ENCODE measurements at regions not wholly inside any gene's neighbourhood (a gene's known extent, or its start where the extent isn't known, plus 50 kb on each side); places are given as distances from the start of the nearest gene placed in this dataset.

- H3K4me3 ChIP-seq (ENCODE audit: extremely low read depth in 1 of 4, insufficient read depth in 2 of 4, low read depth in 3 of 4, low read length in 4 of 4) = no peak overlapping the region
These were observed 523.5 kb upstream of the ADGRL4 start for GRCh38 chr1:79530055-79530454.

More at GRCh38 chr1:79530055-79530454, 523.5 kb upstream of the ADGRL4 start:
- Histone ChIP-seq H3K79me2 (ENCODE audit: control insufficient read depth in 1 of 2, insufficient read depth in 2 of 2, low read length in 2 of 2) (no peaks in the 10 kb centered on the region), H3K18ac (ENCODE audit: extremely low read depth, low read length) (no peak overlapping the region), H3K4me1 (replicated peaks in 1 of 4; ENCODE audit: control insufficient read depth in 3 of 4, insufficient read depth in 4 of 4, low read length in 3 of 4) (no peaks in the 10 kb centered on the region), H2AFZ (ENCODE audit: low read length) (no peak overlapping the region), H3K36me3 (ENCODE audit: control insufficient read depth in 2 of 4, insufficient read depth in 4 of 4, low read length in 3 of 4) (no peaks in the 10 kb centered on the region), H3K4ac (replicated peaks; ENCODE audit: insufficient read length, low read depth, low read length) (no peak overlapping the region), H3K9me3 (ENCODE audit: insufficient read depth in 2 of 2, low read depth in 1 of 2, low read length in 1 of 2) (no peaks in the 10 kb centered on the region), H3K23me2 (ENCODE audit: low read depth, low read length) (no peaks in the 10 kb centered on the region), H4K91ac (replicated peaks; ENCODE audit: insufficient read length, low read length) (no peak overlapping the region), H4K20me1 (replicated peaks in 1 of 2; ENCODE audit: control insufficient read depth in 1 of 2, insufficient read depth in 2 of 2, low read length in 2 of 2) (no peaks in the 10 kb centered on the region), H2BK15ac (ENCODE audit: low read length) (no peak overlapping the region), H3K14ac (ENCODE audit: insufficient read length) (no peak overlapping the region), H2BK120ac (replicated peaks; ENCODE audit: low read depth, low read length) (no peak overlapping the region), H2BK20ac (ENCODE audit: low read length) (no peak overlapping the region), H3K27ac (ENCODE audit: low read depth, low read length) (no peak overlapping the region), H2AK5ac (ENCODE audit: low read depth, low read length) (no peak overlapping the region), H3K79me1 (ENCODE audit: low read depth, low read length) (no peaks in the 10 kb centered on the region), H3K23ac (ENCODE audit: insufficient read length) (no peak overlapping the region), H2BK5ac (ENCODE audit: low read depth, low read length) (no peak overlapping the region), H4K8ac (ENCODE audit: extremely low read depth, insufficient read depth, low read length) (no peak overlapping the region), H2BK12ac (ENCODE audit: low read depth, low read length) (no peak overlapping the region), H3K56ac (replicated peaks; ENCODE audit: insufficient read length, low read depth, low read length) (no peak overlapping the region), H3K27me3 (replicated peaks in 1 of 4; ENCODE audit: control insufficient read depth in 3 of 4, extremely low read depth in 1 of 4, insufficient read depth in 3 of 4, low read length in 3 of 4) (no peaks in the 10 kb centered on the region), H4K5ac (ENCODE audit: insufficient read length, low read depth, low read length) (no peak overlapping the region), H3K9ac (replicated peaks in 1 of 4; ENCODE audit: extremely low read depth in 1 of 4, low read depth in 3 of 4, low read length in 3 of 4) (no peak overlapping the region), H3K4me2 (ENCODE audit: insufficient read depth in 1 of 2, low read depth in 2 of 2, low read length in 2 of 2) (no peak overlapping the region)
- FAIRE-seq (no peak), DNase-seq (ENCODE audit: low read depth in 1 of 2, low spot score in 2 of 2) (no peak)
- TF ChIP-seq EP300 (IDR thresholded peaks at IDR 0.05; ENCODE audit: borderline replicate concordance in 1 of 2, low read depth in 2 of 2, low read length in 2 of 2) = no peak
- TF ChIP-seq RAD21 (IDR thresholded peaks at IDR 0.05 in 1 of 2, conservative IDR thresholded peaks at IDR 0.05 in 1 of 2; ENCODE audit: low read depth in 2 of 2, low read length in 2 of 2) = no peak
- no peak for TF ChIP-seq TCF12 (IDR thresholded peaks at IDR 0.05; ENCODE audit: low read depth, low read length)
- TF ChIP-seq SAP30 (IDR thresholded peaks at IDR 0.05; ENCODE audit: insufficient read depth, insufficient replicate concordance, low read length) = no peak
- no peak for TF ChIP-seq KDM4A (IDR thresholded peaks at IDR 0.05; ENCODE audit: low read depth, low read length, severe bottlenecking)
- TF ChIP-seq PHF8 (conservative IDR thresholded peaks at IDR 0.05; ENCODE audit: low read depth, low read length) = no peak
- no peak for TF ChIP-seq KDM5A (IDR thresholded peaks at IDR 0.05; ENCODE audit: low read length)
- no peak for TF ChIP-seq RFX5 (IDR thresholded peaks at IDR 0.05; ENCODE audit: borderline replicate concordance, low read depth, low read length)
- TF ChIP-seq EGR1 (IDR thresholded peaks at IDR 0.05; ENCODE audit: borderline replicate concordance, low read depth, low read length) = no peak
- ChIA-PET POLR2A (ENCODE audit: partially characterized antibody) (no interaction called here), CTCF (ENCODE audit: partially characterized antibody) (no interaction called here)
- 92% methylated on average over 2 of the region's 2 CpGs; no CpG with 5 or more reads in 1 of the 2 experiments for WGBS, 2 experiments (ENCODE audit: extremely low coverage in 1 of 2, insufficient coverage in 1 of 2, insufficient read length in 1 of 2, insufficient replicate concordance in 2 of 2, low coverage in 1 of 2, low lambda C conversion rate in 2 of 2, missing lambda C conversion rate in 1 of 2)

All from H1 (cell line).